HCT116 (cell line): ENCODE measurements at regions not wholly inside any gene's neighbourhood (a gene's known extent, or its start where the extent isn't known, plus 50 kb on each side); places are given as distances from the start of the nearest gene placed in this dataset.

ENCODE experiments used
- ATAC-seq: fragments of 200-7000 bp; cut with Tn5 transposase; 2 replicates; pipeline ENCODE4 v1.9.1; 2020; ENCODE audit warnings: mild to moderate bottlenecking, moderate library complexity
- BruUV-seq: library from RNA; stranded (reverse); fragments of 400-500 nt; replicated peaks from 2 replicates; lab custom pipeline; 2021; lab: Mats Ljungman, UMichigan
- CTCF ChIA-PET: fragments of 300-600 bp; sonication (Branson Sonifier 250); formaldehyde crosslinking; loops from one replicate; lab custom pipeline; 2021; ENCODE audit warnings: antibody characterized with exemption; lab: Charles Lee
- POLR2A ChIA-PET: fragments of 300-600, 350-600 bp; sonication (Branson Sonifier 250); formaldehyde crosslinking; loops from one replicate; lab custom pipeline; 2021; ENCODE audit warnings: antibody characterized with exemption; lab: Charles Lee
- RAD21 ChIA-PET, 2 experiments: fragments of 300-600 bp; sonication (Branson Sonifier 250); formaldehyde crosslinking; loops; one replicate each; lab custom pipeline; 2023; ENCODE audit warnings: low total read pairs in 2 of 2; ENCODE audit not compliant: uncharacterized antibody in 2 of 2, unreplicated experiment in 2 of 2, low non-redundant PET in 1 of 2; lab: Charles Lee
- DNase-seq: peaks from one replicate; pipeline ENCODE4 v3.0.0-alpha.2; 2010; ENCODE audit warnings: low read depth, low spot score
- H2AFZ ChIP-seq: fragments of 200-600 bp; shearing (Covaris generic), sonication (generic); 2 replicates; pipeline ENCODE4 v1.6.1; 2017; ENCODE audit warnings: low read depth, mixed run types, mixed read lengths, antibody characterized with exemption, low read length; ENCODE audit not compliant: poor library complexity, severe bottlenecking
- H3K27ac ChIP-seq: 2 replicates; pipeline ENCODE4 v1.5.1; 2012; ENCODE audit warnings: low read depth, low read length
- H3K27me3 ChIP-seq: fragments of 200-600 bp; sonication (generic); 2 replicates; pipeline ENCODE4 v1.6.1; 2016; ENCODE audit warnings: mixed run types, low read length, mixed read lengths; ENCODE audit not compliant: insufficient read depth
- H3K36me3 ChIP-seq, 2 experiments: fragments of 200-500 bp in 1 of 2; fragments of 200-600 bp in 1 of 2; sonication (Bioruptor generic) in 1 of 2; sonication (generic) in 1 of 2; 2 replicates each; pipeline versions ENCODE4 v1.5.1 to v1.6.1; 2014 to 2016; ENCODE audit warnings: low read length in 2 of 2, inconsistent platforms in 1 of 2, mixed read lengths in 1 of 2, mixed run types in 1 of 2; ENCODE audit not compliant: insufficient read depth in 2 of 2, control insufficient read depth in 1 of 2
- H3K4me1 ChIP-seq, 2 experiments: fragments of 200-600 bp in 1 of 2; sonication (generic) in 1 of 2; 2 replicates each; pipeline versions ENCODE4 v1.5.1 to v1.6.1; 2012 to 2017; ENCODE audit warnings: low read length in 2 of 2, inconsistent platforms in 1 of 2, mild to moderate bottlenecking in 1 of 2, mixed read lengths in 1 of 2, mixed run types in 1 of 2, moderate library complexity in 1 of 2; ENCODE audit not compliant: insufficient read depth in 2 of 2, control insufficient read depth in 1 of 2
- H3K4me2 ChIP-seq: fragments of 200-600 bp; sonication (generic); 2 replicates; pipeline ENCODE4 v1.6.1; 2017; ENCODE audit warnings: mixed run types, low read length, mixed read lengths
- H3K4me3 ChIP-seq, 2 experiments: fragments of 200-600 bp in 1 of 2; sonication (generic) in 1 of 2; replicated peaks in 1 of 2; 2 replicates each; pipeline ENCODE4 v1.5.1; 2011 to 2016; ENCODE audit warnings: low read length in 2 of 2, control low read depth in 1 of 2, low read depth in 1 of 2, mild to moderate bottlenecking in 1 of 2, mixed read lengths in 1 of 2, mixed run types in 1 of 2
- H3K79me2 ChIP-seq: fragments of 200-600 bp; sonication (generic); 2 replicates; pipeline ENCODE4 v1.6.1; 2017; ENCODE audit warnings: mild to moderate bottlenecking, mixed run types, low read length, moderate library complexity, mixed read lengths; ENCODE audit not compliant: insufficient read depth
- H3K9ac ChIP-seq: fragments of 200-600 bp; sonication (generic); 2 replicates; pipeline ENCODE4 v1.6.1; 2016; ENCODE audit warnings: low read length, mixed read lengths
- H3K9me2 ChIP-seq: fragments of 200-600 bp; sonication (generic), shearing (Covaris generic); 2 replicates; pipeline ENCODE4 v1.6.1; 2017; ENCODE audit warnings: mixed run types, mild to moderate bottlenecking, moderate library complexity; ENCODE audit not compliant: insufficient read depth
- H3K9me3 ChIP-seq, 2 experiments: fragments of 200-500 bp in 1 of 2; fragments of 200-600 bp in 1 of 2; sonication (Bioruptor generic) in 1 of 2; sonication (generic) in 1 of 2; 2 replicates each; pipeline ENCODE4 v1.6.1; 2014 to 2017; ENCODE audit warnings: low read length in 2 of 2, mixed read lengths in 2 of 2, inconsistent platforms in 1 of 2, low read depth in 1 of 2, mild to moderate bottlenecking in 1 of 2, mixed run types in 1 of 2, moderate library complexity in 1 of 2; ENCODE audit not compliant: control insufficient read depth in 1 of 2, insufficient read depth in 1 of 2
- H4K20me1 ChIP-seq: fragments of 200-600 bp; sonication (generic), shearing (Covaris generic); 2 replicates; pipeline ENCODE4 v1.6.1; 2017; ENCODE audit warnings: mixed run types, mild to moderate bottlenecking, moderate library complexity; ENCODE audit not compliant: insufficient read depth
- ELF1 ChIP-seq: IDR thresholded peaks from 2 replicates; pipeline ENCODE4 v1.6.1; 2012; ENCODE audit warnings: low read depth, borderline replicate concordance
- EZH2 ChIP-seq: fragments of 200-600 bp; sonication (generic); IDR thresholded peaks from 2 replicates; pipeline ENCODE4 v1.6.1; 2017; ENCODE audit warnings: antibody characterized with exemption, mixed run types
- EZH2phosphoT487 ChIP-seq: fragments of 200-600 bp; IDR thresholded peaks from 2 replicates; pipeline ENCODE4 v1.6.1; 2018; ENCODE audit warnings: antibody characterized with exemption, borderline replicate concordance
- JUND ChIP-seq: IDR thresholded peaks from 2 replicates; pipeline ENCODE4 v1.6.1; 2012
- POLR2A ChIP-seq: IDR thresholded peaks from 2 replicates; pipeline ENCODE4 v1.7.0; 2011; ENCODE audit warnings: borderline replicate concordance; ENCODE audit not compliant: insufficient read depth, insufficient read length; ENCODE audit errors: extremely low read depth
- POLR2AphosphoS5 ChIP-seq: IDR thresholded peaks from 2 replicates; pipeline ENCODE4 v1.6.1; 2011; ENCODE audit warnings: mild to moderate bottlenecking, low read depth, low read length, moderate library complexity
- RAD21 ChIP-seq: IDR thresholded peaks from 2 replicates; pipeline ENCODE4 v1.6.1; 2012; ENCODE audit warnings: low read depth, mild to moderate bottlenecking
- SIN3A ChIP-seq: IDR thresholded peaks from 2 replicates; pipeline ENCODE4 v1.6.1; 2012; ENCODE audit warnings: low read depth
- SRF ChIP-seq: IDR thresholded peaks from 2 replicates; pipeline ENCODE4 v1.6.1; 2012; ENCODE audit warnings: low read depth
- TCF7L2 ChIP-seq: IDR thresholded peaks from 2 replicates; pipeline ENCODE4 v1.7.0; 2011; ENCODE audit warnings: borderline replicate concordance, inconsistent platforms; ENCODE audit not compliant: insufficient read depth, insufficient read length; ENCODE audit errors: extremely low read depth
- YY1 ChIP-seq: IDR thresholded peaks from 2 replicates; pipeline ENCODE4 v1.6.1; 2011; ENCODE audit warnings: low read length, low read depth, moderate library complexity, mild to moderate bottlenecking; ENCODE audit not compliant: insufficient replicate concordance; ENCODE audit errors: extremely low read depth
- ZFX ChIP-seq: fragments of 450-650 bp; IDR thresholded peaks from 2 replicates; pipeline ENCODE4 v1.6.1; 2017
- ZNF274 ChIP-seq: fragments of 200-500 bp; sonication (Bioruptor generic); IDR thresholded peaks from 2 replicates; pipeline ENCODE4 v1.6.1; 2014; ENCODE audit warnings: mild to moderate bottlenecking, low read depth, low read length, inconsistent platforms
- intact Hi-C: fragments of 100-400 bp; cut with micrococcal nuclease; formaldehyde crosslinking; loops from 2 replicates; pipeline ENCODE4 v1.10.0; 2022
- TF ChIP-seq, protein P1 (sequence below): IDR thresholded peaks from 2 replicates; pipeline ENCODE4 v1.6.1; 2012
- TF ChIP-seq, protein P2 (sequence below): IDR thresholded peaks from 2 replicates; pipeline ENCODE4 v1.6.1; 2012
- TF ChIP-seq, protein P3 (sequence below), 3 experiments: fragments of 200-600 bp in 1 of 3; sonication (generic) in 1 of 3; IDR thresholded peaks in 2 of 3; conservative IDR thresholded peaks in 1 of 3; 2 replicates each; pipeline ENCODE4 v1.5.1; 2012 to 2017; ENCODE audit warnings: low read depth in 2 of 3, low read length in 2 of 3, antibody characterized with exemption in 1 of 3, borderline replicate concordance in 1 of 3, control low read depth in 1 of 3, mild to moderate bottlenecking in 1 of 3, mixed read lengths in 1 of 3, mixed run types in 1 of 3, moderate library complexity in 1 of 3; ENCODE audit not compliant: insufficient read depth in 1 of 3

DNA sequence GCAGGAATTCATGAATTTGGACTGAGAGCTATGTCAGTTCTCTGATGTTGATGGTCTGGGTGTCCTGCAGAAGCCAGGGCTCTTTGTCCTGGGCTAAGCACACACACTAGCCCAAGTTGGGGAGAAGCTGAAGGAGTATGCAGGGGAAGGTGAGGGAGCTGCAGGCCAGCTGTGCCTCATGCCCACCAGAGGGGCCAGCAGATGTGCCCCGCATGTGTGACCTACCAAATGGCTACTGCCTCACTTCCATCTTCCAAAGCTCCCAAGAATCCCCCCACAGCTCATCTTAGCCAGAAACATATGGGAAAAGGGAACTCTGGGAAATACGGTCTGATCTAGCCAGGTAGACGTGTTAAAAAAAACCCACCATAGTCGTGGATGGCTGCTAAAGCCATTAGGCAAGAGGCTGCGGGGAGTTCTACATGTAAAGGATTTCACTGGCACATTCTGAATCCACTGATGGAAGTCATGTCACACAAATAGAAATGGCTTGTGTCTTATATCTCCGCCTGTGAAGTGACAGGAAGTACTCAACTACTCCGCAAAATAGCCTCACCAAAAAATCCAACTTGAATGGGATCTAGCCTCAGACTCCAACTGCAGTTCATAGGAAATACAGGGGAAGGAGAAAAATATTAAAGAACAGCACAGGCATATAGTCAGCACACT is 96.3 kb upstream of the CLMP start:
- Histone ChIP-seq H3K79me2 (no peaks in the 10 kb centered on the region), H3K4me3 (no peak overlapping the region), H2AFZ (no peak overlapping the region), H3K27ac (no peak overlapping the region), H3K4me2 (no peak overlapping the region), H3K27me3 (no peaks in the 10 kb centered on the region), H3K36me3 (no peaks in the 10 kb centered on the region), H3K4me1 (no peaks in the 10 kb centered on the region), H3K9me3 (no peaks in the 10 kb centered on the region), H3K9me2 (no peaks in the 10 kb centered on the region), H3K9ac (no peak overlapping the region), H4K20me1 (no peaks in the 10 kb centered on the region)
- intact Hi-C loops: no loop called here
- BruUV-seq: no TSS peak
- POLR2A ChIA-PET: no interaction called here
- RAD21 ChIA-PET: no interaction called here
- no peak for DNase-seq
- ATAC-seq: no peak
- no peak for TF ChIP-seq POLR2AphosphoS5
- TF ChIP-seq EZH2phosphoT487: no peak
- TF ChIP-seq JUND: no peak
- TF ChIP-seq, protein P1, sequence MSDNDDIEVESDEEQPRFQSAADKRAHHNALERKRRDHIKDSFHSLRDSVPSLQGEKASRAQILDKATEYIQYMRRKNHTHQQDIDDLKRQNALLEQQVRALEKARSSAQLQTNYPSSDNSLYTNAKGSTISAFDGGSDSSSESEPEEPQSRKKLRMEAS: no peak
- no peak for TF ChIP-seq SIN3A
- TF ChIP-seq SRF: no peak
- no peak for TF ChIP-seq TCF7L2
- no peak for TF ChIP-seq RAD21
- TF ChIP-seq, protein P2, sequence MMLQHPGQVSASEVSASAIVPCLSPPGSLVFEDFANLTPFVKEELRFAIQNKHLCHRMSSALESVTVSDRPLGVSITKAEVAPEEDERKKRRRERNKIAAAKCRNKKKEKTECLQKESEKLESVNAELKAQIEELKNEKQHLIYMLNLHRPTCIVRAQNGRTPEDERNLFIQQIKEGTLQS: no peak
- TF ChIP-seq YY1: no peak
- CTCF ChIA-PET: no interaction called here

DNA sequence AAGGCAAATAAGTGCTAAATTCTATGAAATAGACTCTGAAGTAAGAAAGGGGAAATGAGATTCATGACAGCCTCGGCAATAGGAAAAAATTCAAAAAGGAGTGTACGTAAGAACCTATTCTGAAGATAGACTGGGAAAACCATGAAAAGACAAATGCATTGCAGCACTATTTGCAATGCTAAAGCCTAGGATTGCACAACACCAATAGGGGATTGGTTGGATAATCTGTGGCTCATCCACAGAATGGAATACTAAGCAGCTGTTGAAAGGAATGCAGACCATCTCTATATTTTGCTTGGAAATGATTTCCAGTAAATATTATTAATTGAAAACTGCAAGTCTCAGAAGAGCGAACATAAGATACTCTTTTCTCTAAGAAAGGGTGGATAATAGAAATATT is 91.7 kb upstream of the CLMP start:
- H3K9me2 ChIP-seq: no peaks in the 10 kb centered on the region
- POLR2A ChIA-PET: no interaction called here
- H3K36me3 ChIP-seq: no peaks in the 10 kb centered on the region
- no peak overlapping the region for H3K27ac ChIP-seq
- ATAC-seq (no peak), DNase-seq (no peak)
- no peak overlapping the region for H3K9ac ChIP-seq
- no peaks in the 10 kb centered on the region for H3K4me1 ChIP-seq
- CTCF ChIA-PET: interaction anchor here (1.3 kb wide), 1 partner anchor 121 kb away, joined by 3 read pairs; no protein-coding TSS in a partner anchor
- no peak overlapping the region for H3K4me2 ChIP-seq
- H4K20me1 ChIP-seq: no peaks in the 10 kb centered on the region
- no peak overlapping the region for H2AFZ ChIP-seq
- H3K4me3 ChIP-seq: no peak overlapping the region
- RAD21 ChIA-PET: no interaction called here
- intact Hi-C loops: no loop called here
- H3K79me2 ChIP-seq: no peaks in the 10 kb centered on the region
- H3K27me3 ChIP-seq: peaks cover 28% of the 10 kb centered on the region
- H3K9me3 ChIP-seq: no peaks in the 10 kb centered on the region
- BruUV-seq: no TSS peak
- TF ChIP-seq, protein P3, sequence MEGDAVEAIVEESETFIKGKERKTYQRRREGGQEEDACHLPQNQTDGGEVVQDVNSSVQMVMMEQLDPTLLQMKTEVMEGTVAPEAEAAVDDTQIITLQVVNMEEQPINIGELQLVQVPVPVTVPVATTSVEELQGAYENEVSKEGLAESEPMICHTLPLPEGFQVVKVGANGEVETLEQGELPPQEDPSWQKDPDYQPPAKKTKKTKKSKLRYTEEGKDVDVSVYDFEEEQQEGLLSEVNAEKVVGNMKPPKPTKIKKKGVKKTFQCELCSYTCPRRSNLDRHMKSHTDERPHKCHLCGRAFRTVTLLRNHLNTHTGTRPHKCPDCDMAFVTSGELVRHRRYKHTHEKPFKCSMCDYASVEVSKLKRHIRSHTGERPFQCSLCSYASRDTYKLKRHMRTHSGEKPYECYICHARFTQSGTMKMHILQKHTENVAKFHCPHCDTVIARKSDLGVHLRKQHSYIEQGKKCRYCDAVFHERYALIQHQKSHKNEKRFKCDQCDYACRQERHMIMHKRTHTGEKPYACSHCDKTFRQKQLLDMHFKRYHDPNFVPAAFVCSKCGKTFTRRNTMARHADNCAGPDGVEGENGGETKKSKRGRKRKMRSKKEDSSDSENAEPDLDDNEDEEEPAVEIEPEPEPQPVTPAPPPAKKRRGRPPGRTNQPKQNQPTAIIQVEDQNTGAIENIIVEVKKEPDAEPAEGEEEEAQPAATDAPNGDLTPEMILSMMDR (IDR thresholded peaks at IDR 0.05 in 2 of 3, conservative IDR thresholded peaks at IDR 0.05 in 1 of 3; ENCODE audit: borderline replicate concordance in 1 of 3, insufficient read depth in 1 of 3, low read depth in 2 of 3, low read length in 2 of 3): no peak
- TF ChIP-seq ZFX (no peak), YY1 (no peak), SRF (no peak), ELF1 (no peak), SIN3A (no peak), EZH2phosphoT487 (no peak), ZNF274 (no peak), EZH2 (no peak), POLR2A (no peak)
- TF ChIP-seq, protein P1: no peak
